ENCODE measurements at regions not wholly inside any gene's neighbourhood (a gene's known extent, or its start where the extent isn't known, plus 50 kb on each side); places are given as distances from the start of the nearest gene placed in this dataset.

GRCh38 chr10:44195112-44196007 lies 189.5 kb downstream of the CXCL12 start:
- no peak for TF ChIP-seq CTCF (IDR thresholded peaks at IDR 0.05; ENCODE audit: low read depth, low read length)
- DNase-seq (ENCODE audit: extremely low read depth, low read depth), result peak; percentile 88

DNA sequence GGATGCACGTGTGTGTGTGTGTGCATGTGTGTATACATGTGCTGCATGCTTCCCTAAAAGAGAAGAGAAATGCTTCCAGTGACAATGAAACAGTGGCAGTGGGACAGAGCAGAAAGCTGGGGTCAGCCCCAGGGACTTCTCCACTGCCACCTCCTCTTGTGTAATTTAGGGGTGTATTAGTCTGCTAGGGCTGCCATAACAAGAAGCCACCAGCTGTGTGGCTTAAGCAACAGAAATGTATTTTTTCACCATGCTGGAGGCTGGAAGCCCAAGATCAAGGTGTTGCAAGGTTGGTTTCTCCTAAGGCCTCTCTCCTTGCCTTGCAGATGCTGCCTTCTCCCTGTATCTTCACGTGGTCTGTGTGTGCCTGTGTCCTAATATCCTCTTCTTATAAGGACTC lies 190.5 kb downstream of the CXCL12 start:
- no peak for TF ChIP-seq CTCF (IDR thresholded peaks at IDR 0.05; ENCODE audit: low read depth, low read length)
- no peak for DNase-seq (ENCODE audit: extremely low read depth, low read depth)

DNA sequence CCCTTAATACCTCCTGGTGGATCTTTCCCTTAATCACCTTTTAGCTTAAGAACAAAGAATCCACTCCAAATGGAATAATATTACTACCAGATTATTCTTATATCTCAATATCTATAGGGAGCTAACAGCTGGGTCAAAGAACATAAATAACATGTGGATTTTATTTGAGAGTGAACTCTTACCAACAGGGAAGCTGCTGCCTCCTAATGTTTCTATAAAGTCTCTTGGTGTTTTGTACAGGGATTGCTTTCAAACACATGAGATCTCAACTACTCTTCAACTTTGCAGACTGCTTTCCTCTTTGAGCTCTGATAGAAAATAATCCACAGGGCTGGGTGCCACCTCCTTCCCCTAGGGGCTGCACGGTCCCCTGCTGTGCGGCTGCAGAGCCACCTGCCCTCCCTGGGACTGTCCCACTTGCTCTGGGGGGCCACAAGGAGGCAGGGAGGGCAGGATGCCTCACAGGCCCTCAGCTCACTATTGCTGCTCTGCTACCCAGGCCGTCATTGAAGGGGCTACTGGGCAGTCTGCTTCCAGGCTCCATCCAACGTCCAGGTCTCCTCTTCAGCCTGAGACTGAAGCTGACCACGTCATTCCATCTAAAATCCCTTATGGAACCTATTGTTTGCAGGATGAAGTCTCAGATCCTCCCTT lies 191.2 kb downstream of the CXCL12 start:
- TF ChIP-seq CTCF (IDR thresholded peaks at IDR 0.05; ENCODE audit: low read depth, low read length), result no peak; the same call in none of the 2 replicates

GRCh38 chr10:44193166-44193565 lies 191.7 kb downstream of the CXCL12 start:
- no peak for TF ChIP-seq CTCF (IDR thresholded peaks at IDR 0.05; ENCODE audit: low read depth, low read length)
- DNase-seq (ENCODE audit: extremely low read depth, low read depth), result no peak

More for the DNA sequence above, 191.2 kb downstream of the CXCL12 start:
- no peak for DNase-seq (ENCODE audit: extremely low read depth, low read depth)

DNA sequence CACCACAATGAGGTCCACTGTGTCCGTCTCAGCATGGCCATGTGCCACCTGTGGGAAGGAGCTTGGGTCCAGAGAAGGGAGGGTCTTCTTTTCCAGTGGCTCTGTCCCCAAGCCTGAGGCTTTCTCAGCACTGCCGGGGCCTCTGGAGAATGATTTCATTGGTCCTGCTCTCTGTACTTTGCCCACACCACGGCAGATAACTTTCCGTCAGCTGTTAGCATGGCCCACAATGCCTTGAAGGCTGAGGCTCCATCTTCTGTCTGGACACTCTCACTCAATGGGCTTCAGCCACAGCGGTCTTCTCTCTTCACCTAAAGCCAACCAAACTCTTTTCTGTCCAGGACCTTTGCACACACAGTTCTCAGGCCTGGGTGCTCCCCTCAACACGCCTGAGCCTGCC lies 192.5 kb downstream of the CXCL12 start:
- TF ChIP-seq CTCF (IDR thresholded peaks at IDR 0.05; ENCODE audit: low read depth, low read length), result no peak

DNA sequence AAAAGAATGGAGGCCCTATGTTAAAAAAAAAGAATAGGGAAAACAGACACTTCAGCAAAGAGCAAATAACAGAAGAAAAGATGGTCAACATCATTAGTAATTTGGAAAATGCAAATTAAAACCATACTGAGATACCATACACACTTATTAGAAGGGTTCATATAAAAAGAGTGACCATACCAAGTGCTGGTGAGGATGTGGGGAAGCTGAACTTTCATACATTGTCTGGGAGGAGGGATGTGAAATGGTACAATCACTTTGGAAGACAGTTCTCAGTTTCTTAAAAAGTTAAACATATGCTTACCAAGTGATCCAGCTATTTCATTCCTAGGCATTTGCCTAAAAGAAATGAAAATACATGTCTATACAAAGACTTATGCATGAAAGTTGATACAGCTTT lies 194.4 kb downstream of the CXCL12 start:
- no peak for TF ChIP-seq CTCF (IDR thresholded peaks at IDR 0.05; ENCODE audit: low read depth, low read length)
- DNase-seq (ENCODE audit: extremely low read depth, low read depth), result no peak

More for the DNA sequence above, 192.5 kb downstream of the CXCL12 start:
- DNase-seq (ENCODE audit: extremely low read depth, low read depth), result no peak

GRCh38 chr10:44186821-44187220 lies 198.1 kb downstream of the CXCL12 start:
- no peak for TF ChIP-seq CTCF (IDR thresholded peaks at IDR 0.05; ENCODE audit: low read depth, low read length)
- DNase-seq (ENCODE audit: extremely low read depth, low read depth), result no peak
